ENCODE measurements at regions not wholly inside any gene's neighbourhood (a gene's known extent, or its start where the extent isn't known, plus 50 kb on each side); places are given as distances from the start of the nearest gene placed in this dataset.

DNA sequence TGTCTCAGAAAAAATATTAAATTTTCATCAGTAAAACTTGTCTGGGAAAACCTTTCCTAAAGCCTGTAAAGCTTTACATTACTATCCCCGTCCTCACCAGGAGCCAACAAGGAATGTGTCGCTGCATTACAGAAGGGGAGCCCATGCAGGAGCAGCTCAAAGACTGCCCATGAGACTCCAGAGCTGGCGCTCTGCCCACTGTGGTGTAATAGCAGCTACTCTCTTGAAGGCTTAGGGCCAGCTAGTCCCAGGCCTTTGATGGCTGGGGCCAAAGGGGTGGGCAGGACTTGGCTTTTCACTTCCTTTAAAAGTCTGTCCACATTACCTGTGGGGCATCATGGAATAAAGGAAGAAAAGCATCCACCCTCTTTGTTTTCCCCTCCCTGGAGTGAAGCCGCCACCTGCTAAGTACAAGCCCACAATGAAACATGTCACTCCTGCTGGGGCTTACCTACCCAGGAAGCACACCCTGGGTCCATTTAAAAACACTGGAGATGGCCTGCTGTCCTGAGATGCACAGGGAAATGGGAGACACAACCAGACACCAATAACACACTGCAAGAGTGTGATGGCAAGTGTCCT is 150.7 kb downstream of the ADAMTS15 start:
- TF ChIP-seq, protein P1, sequence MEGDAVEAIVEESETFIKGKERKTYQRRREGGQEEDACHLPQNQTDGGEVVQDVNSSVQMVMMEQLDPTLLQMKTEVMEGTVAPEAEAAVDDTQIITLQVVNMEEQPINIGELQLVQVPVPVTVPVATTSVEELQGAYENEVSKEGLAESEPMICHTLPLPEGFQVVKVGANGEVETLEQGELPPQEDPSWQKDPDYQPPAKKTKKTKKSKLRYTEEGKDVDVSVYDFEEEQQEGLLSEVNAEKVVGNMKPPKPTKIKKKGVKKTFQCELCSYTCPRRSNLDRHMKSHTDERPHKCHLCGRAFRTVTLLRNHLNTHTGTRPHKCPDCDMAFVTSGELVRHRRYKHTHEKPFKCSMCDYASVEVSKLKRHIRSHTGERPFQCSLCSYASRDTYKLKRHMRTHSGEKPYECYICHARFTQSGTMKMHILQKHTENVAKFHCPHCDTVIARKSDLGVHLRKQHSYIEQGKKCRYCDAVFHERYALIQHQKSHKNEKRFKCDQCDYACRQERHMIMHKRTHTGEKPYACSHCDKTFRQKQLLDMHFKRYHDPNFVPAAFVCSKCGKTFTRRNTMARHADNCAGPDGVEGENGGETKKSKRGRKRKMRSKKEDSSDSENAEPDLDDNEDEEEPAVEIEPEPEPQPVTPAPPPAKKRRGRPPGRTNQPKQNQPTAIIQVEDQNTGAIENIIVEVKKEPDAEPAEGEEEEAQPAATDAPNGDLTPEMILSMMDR (IDR thresholded peaks at IDR 0.05): no peak
- TF ChIP-seq EP300 (IDR thresholded peaks at IDR 0.05): no peak

Measured in ovary (tissue), 3 donors.